Activated CD4-positive, alpha-beta T cell treated with anti-CD3 and anti-CD28 coated beads, Interleukin-2, amount 50 U/mL, for 4 hours (primary cell): ENCODE measurements at regions not wholly inside any gene's neighbourhood (a gene's known extent, or its start where the extent isn't known, plus 50 kb on each side); places are given as distances from the start of the nearest gene placed in this dataset.

Experiments
- DNase-seq, 2 experiments: peaks; one replicate each; pipeline ENCODE4 v3.0.0-alpha.2; 2020

- DNase-seq = no peak
Observed at GRCh38 chr11:80620867-80621266, 1180.0 kb upstream of the TENM4 start.

- no peak for DNase-seq
Observed at GRCh38 chr11:80617156-80617555, 1176.3 kb upstream of the TENM4 start.

GRCh38 chr11:80616070-80616800 lies 1175.4 kb upstream of the TENM4 start:
- no peak for DNase-seq

- DNase-seq = no peak
Observed at GRCh38 chr11:80613655-80614054, 1172.8 kb upstream of the TENM4 start.

- DNase-seq = no peak
Observed at GRCh38 chr11:80610516-80610915, 1169.7 kb upstream of the TENM4 start.

- DNase-seq = no peak
Observed at GRCh38 chr11:80603472-80603871, 1162.6 kb upstream of the TENM4 start.

GRCh38 chr11:80598905-80599304 lies 1158.1 kb upstream of the TENM4 start:
- no peak for DNase-seq

GRCh38 chr11:80596291-80596810 lies 1155.5 kb upstream of the TENM4 start:
- no peak for DNase-seq

- no peak for DNase-seq
Observed at GRCh38 chr11:80595011-80595410, 1154.2 kb upstream of the TENM4 start.

GRCh38 chr11:80593648-80594374 lies 1153.0 kb upstream of the TENM4 start:
- no peak for DNase-seq

- DNase-seq = no peak
Observed at GRCh38 chr11:80592546-80592945, 1151.7 kb upstream of the TENM4 start.

GRCh38 chr11:80587906-80588305 lies 1147.1 kb upstream of the TENM4 start:
- no peak for DNase-seq

- no peak for DNase-seq
Observed at GRCh38 chr11:80586464-80586863, 1145.6 kb upstream of the TENM4 start.

- no peak for DNase-seq
Observed at GRCh38 chr11:80584661-80585060, 1143.8 kb upstream of the TENM4 start.

- no peak for DNase-seq
Observed at GRCh38 chr11:80569832-80570231, 1129.0 kb upstream of the TENM4 start.

GRCh38 chr11:80565231-80565630 lies 1124.4 kb upstream of the TENM4 start:
- DNase-seq = no peak

- DNase-seq = no peak
Observed at GRCh38 chr11:80562523-80563125, 1121.8 kb upstream of the TENM4 start.

- DNase-seq = no peak
Observed at GRCh38 chr11:80559942-80560341, 1119.1 kb upstream of the TENM4 start.

- DNase-seq = no peak
Observed at GRCh38 chr11:80553565-80553964, 1112.7 kb upstream of the TENM4 start.

GRCh38 chr11:80542704-80543103 lies 1101.9 kb upstream of the TENM4 start:
- no peak for DNase-seq

- no peak for DNase-seq
Observed at GRCh38 chr11:80538040-80538439, 1097.2 kb upstream of the TENM4 start.

GRCh38 chr11:80533463-80533862 lies 1092.6 kb upstream of the TENM4 start:
- DNase-seq = no peak

GRCh38 chr11:80532633-80533232 lies 1091.9 kb upstream of the TENM4 start:
- no peak for DNase-seq
